ENCODE measurements at regions not wholly inside any gene's neighbourhood (a gene's known extent, or its start where the extent isn't known, plus 50 kb on each side); places are given as distances from the start of the nearest gene placed in this dataset.

- no peak overlapping the region for H3K4me3 Mint-ChIP-seq
- peaks cover 13% of the 10 kb centered on the region for H3K27me3 Mint-ChIP-seq (ENCODE audit: insufficient read depth)
- intact Hi-C loops (cut with micrococcal nuclease), result no loop called here
- no peak overlapping the region for H3K27ac Mint-ChIP-seq
- peaks cover 19% of the 10 kb centered on the region for H3K4me1 Mint-ChIP-seq (ENCODE audit: low read depth)
- no peaks in the 10 kb centered on the region for H3K9me3 Mint-ChIP-seq
- no peak for DNase-seq (ENCODE audit: low spot score)
- H3K36me3 Mint-ChIP-seq (ENCODE audit: low read depth), result no peaks in the 10 kb centered on the region
These were observed 134.9 kb upstream of the STMND1 start for GRCh38 chr6:16966791-16967469.

GRCh38 chr6:16965689-16966088, 136.2 kb upstream of the STMND1 start:
- H3K27ac Mint-ChIP-seq, result no peak overlapping the region
- DNase-seq (ENCODE audit: low spot score), result no peak
- peaks cover 20% of the 10 kb centered on the region for H3K4me1 Mint-ChIP-seq (ENCODE audit: low read depth)
- intact Hi-C loops (cut with micrococcal nuclease), result loop anchor here (1.0 kb wide), 2 partner anchors 201 to 633 kb away; no protein-coding TSS in a partner anchor
- no peaks in the 10 kb centered on the region for H3K9me3 Mint-ChIP-seq
- H3K4me3 Mint-ChIP-seq, result no peak overlapping the region
- H3K27me3 Mint-ChIP-seq (ENCODE audit: insufficient read depth), result peaks cover 16% of the 10 kb centered on the region
- H3K36me3 Mint-ChIP-seq (ENCODE audit: low read depth), result no peaks in the 10 kb centered on the region

- Mint-ChIP-seq H3K27me3 (ENCODE audit: insufficient read depth) (peaks cover 11% of the 10 kb centered on the region), H3K9me3 (no peaks in the 10 kb centered on the region), H3K36me3 (ENCODE audit: low read depth) (no peaks in the 10 kb centered on the region), H3K27ac (no peak overlapping the region), H3K4me3 (no peak overlapping the region), H3K4me1 (ENCODE audit: low read depth) (peaks cover 20% of the 10 kb centered on the region)
- intact Hi-C loops (cut with micrococcal nuclease), result loop anchor here (1.0 kb wide), 2 partner anchors 201 to 633 kb away; no protein-coding TSS in a partner anchor
- peak; percentile 42 for DNase-seq (ENCODE audit: low spot score)
These were observed 137.0 kb upstream of the STMND1 start for GRCh38 chr6:16964553-16965499.

- intact Hi-C loops (cut with micrococcal nuclease), result no loop called here
- Mint-ChIP-seq H3K27me3 (ENCODE audit: insufficient read depth) (peaks cover 7% of the 10 kb centered on the region), H3K9me3 (no peaks in the 10 kb centered on the region), H3K27ac (no peak overlapping the region), H3K4me1 (ENCODE audit: low read depth) (peaks cover 16% of the 10 kb centered on the region), H3K4me3 (no peak overlapping the region), H3K36me3 (ENCODE audit: low read depth) (no peaks in the 10 kb centered on the region)
- no peak for DNase-seq (ENCODE audit: low spot score)
These were observed 140.3 kb upstream of the STMND1 start for GRCh38 chr6:16961577-16961976.

GRCh38 chr6:16959789-16960188, 142.1 kb upstream of the STMND1 start:
- intact Hi-C loops (cut with micrococcal nuclease), result loop anchor here (5.0 to 10.0 kb wide), 4 partner anchors 265 to 445 kb away; no protein-coding TSS in a partner anchor
- Mint-ChIP-seq H3K4me1 (ENCODE audit: low read depth) (peaks cover 22% of the 10 kb centered on the region), H3K27me3 (ENCODE audit: insufficient read depth) (peaks cover 3% of the 10 kb centered on the region), H3K4me3 (no peak overlapping the region), H3K9me3 (no peaks in the 10 kb centered on the region), H3K27ac (no peak overlapping the region), H3K36me3 (ENCODE audit: low read depth) (no peaks in the 10 kb centered on the region)
- DNase-seq (ENCODE audit: low spot score), result no peak

GRCh38 chr6:16956361-16956760, 145.5 kb upstream of the STMND1 start:
- DNase-seq (ENCODE audit: low spot score), result no peak
- Mint-ChIP-seq H3K27ac (peak overlapping the region; percentile 59), H3K36me3 (ENCODE audit: low read depth) (no peaks in the 10 kb centered on the region), H3K27me3 (ENCODE audit: insufficient read depth) (peaks cover 3% of the 10 kb centered on the region), H3K9me3 (no peaks in the 10 kb centered on the region), H3K4me3 (no peak overlapping the region), H3K4me1 (ENCODE audit: low read depth) (peaks cover 14% of the 10 kb centered on the region)
- intact Hi-C loops (cut with micrococcal nuclease), result loop anchor here (1.0 to 10.0 kb wide), 6 partner anchors 120 to 442 kb away; no protein-coding TSS in a partner anchor

GRCh38 chr6:16955899-16956298, 146.0 kb upstream of the STMND1 start:
- Mint-ChIP-seq H3K9me3 (no peaks in the 10 kb centered on the region), H3K36me3 (ENCODE audit: low read depth) (no peaks in the 10 kb centered on the region), H3K4me3 (no peak overlapping the region), H3K27ac (peak overlapping the region; percentile 59), H3K27me3 (ENCODE audit: insufficient read depth) (peaks cover 3% of the 10 kb centered on the region), H3K4me1 (ENCODE audit: low read depth) (peaks cover 17% of the 10 kb centered on the region)
- DNase-seq (ENCODE audit: low spot score), result no peak
- intact Hi-C loops (cut with micrococcal nuclease), result loop anchor here (1.0 to 10.0 kb wide), 6 partner anchors 120 to 441 kb away; no protein-coding TSS in a partner anchor

- Mint-ChIP-seq H3K27me3 (ENCODE audit: insufficient read depth) (peaks cover 3% of the 10 kb centered on the region), H3K36me3 (ENCODE audit: low read depth) (no peaks in the 10 kb centered on the region), H3K4me1 (ENCODE audit: low read depth) (peaks cover 19% of the 10 kb centered on the region), H3K9me3 (no peaks in the 10 kb centered on the region), H3K4me3 (no peak overlapping the region), H3K27ac (no peak overlapping the region)
- intact Hi-C loops (cut with micrococcal nuclease), result loop anchor here (5.0 to 10.0 kb wide), 4 partner anchors 47 to 439 kb away; no protein-coding TSS in a partner anchor
- no peak for DNase-seq (ENCODE audit: low spot score)
These were observed 147.9 kb upstream of the STMND1 start for GRCh38 chr6:16953905-16954304.

- no peak overlapping the region for H3K27ac Mint-ChIP-seq
- intact Hi-C loops (cut with micrococcal nuclease), result loop anchor here (5.0 to 10.0 kb wide), 4 partner anchors 46 to 439 kb away; no protein-coding TSS in a partner anchor
- peaks cover 19% of the 10 kb centered on the region for H3K4me1 Mint-ChIP-seq (ENCODE audit: low read depth)
These were observed 148.4 kb upstream of the STMND1 start for GRCh38 chr6:16953446-16953845.

GRCh38 chr6:16950825-16951495, 150.9 kb upstream of the STMND1 start:
- H3K27ac Mint-ChIP-seq, result peak overlapping the region; percentile 78
- H3K36me3 Mint-ChIP-seq (ENCODE audit: low read depth), result no peaks in the 10 kb centered on the region
- no peaks in the 10 kb centered on the region for H3K9me3 Mint-ChIP-seq
- H3K4me3 Mint-ChIP-seq, result peak overlapping the region; percentile 34
- intact Hi-C loops (cut with micrococcal nuclease), result loop anchor here (1.0 to 10.0 kb wide), 7 partner anchors 44 to 628 kb away; no protein-coding TSS in a partner anchor
- peaks cover 16% of the 10 kb centered on the region for H3K27me3 Mint-ChIP-seq (ENCODE audit: insufficient read depth)
- DNase-seq (ENCODE audit: low spot score), result no peak
- H3K4me1 Mint-ChIP-seq (ENCODE audit: low read depth), result peaks cover 30% of the 10 kb centered on the region

More at GRCh38 chr6:16953446-16953845, 148.4 kb upstream of the STMND1 start:
- Mint-ChIP-seq H3K27me3 (ENCODE audit: insufficient read depth) (peaks cover 3% of the 10 kb centered on the region), H3K4me3 (no peak overlapping the region), H3K36me3 (ENCODE audit: low read depth) (no peaks in the 10 kb centered on the region), H3K9me3 (no peaks in the 10 kb centered on the region)
- DNase-seq (ENCODE audit: low spot score), result no peak

GRCh38 chr6:16950302-16950701, 151.5 kb upstream of the STMND1 start:
- no peak overlapping the region for H3K4me3 Mint-ChIP-seq
- DNase-seq (ENCODE audit: low spot score), result no peak
- H3K27ac Mint-ChIP-seq, result no peak overlapping the region
- no peaks in the 10 kb centered on the region for H3K9me3 Mint-ChIP-seq
- intact Hi-C loops (cut with micrococcal nuclease), result loop anchor here (2.0 to 10.0 kb wide), 5 partner anchors 43 to 628 kb away; no protein-coding TSS in a partner anchor
- H3K4me1 Mint-ChIP-seq (ENCODE audit: low read depth), result peaks cover 25% of the 10 kb centered on the region
- H3K27me3 Mint-ChIP-seq (ENCODE audit: insufficient read depth), result peaks cover 16% of the 10 kb centered on the region
- no peaks in the 10 kb centered on the region for H3K36me3 Mint-ChIP-seq (ENCODE audit: low read depth)

GRCh38 chr6:16949716-16950115, 152.1 kb upstream of the STMND1 start:
- Mint-ChIP-seq H3K36me3 (ENCODE audit: low read depth) (no peaks in the 10 kb centered on the region), H3K4me3 (no peak overlapping the region), H3K4me1 (ENCODE audit: low read depth) (peaks cover 25% of the 10 kb centered on the region), H3K9me3 (no peaks in the 10 kb centered on the region), H3K27me3 (ENCODE audit: insufficient read depth) (peaks cover 16% of the 10 kb centered on the region), H3K27ac (no peak overlapping the region)
- no peak for DNase-seq (ENCODE audit: low spot score)
- intact Hi-C loops (cut with micrococcal nuclease), result loop anchor here (2.0 to 10.0 kb wide), 5 partner anchors 42 to 627 kb away; no protein-coding TSS in a partner anchor
